HuH-7 (cell line): ENCODE measurements at regions not wholly inside any gene's neighbourhood (a gene's known extent, or its start where the extent isn't known, plus 50 kb on each side); places are given as distances from the start of the nearest gene placed in this dataset.
"Not testable (repeated sequence)": the region's sequence is repeated elsewhere in the genome, so short reads cannot be mapped to it uniquely, and the experiment has no call there.

Experiments used
- DNase-seq: peaks from one replicate; pipeline ENCODE4 v3.0.0; 2011; ENCODE audit warnings: low spot score

GRCh38 chr19:27884376-27884775 is 1328.6 kb downstream of the UQCRFS1 start:
- DNase-seq = no peak

DNA sequence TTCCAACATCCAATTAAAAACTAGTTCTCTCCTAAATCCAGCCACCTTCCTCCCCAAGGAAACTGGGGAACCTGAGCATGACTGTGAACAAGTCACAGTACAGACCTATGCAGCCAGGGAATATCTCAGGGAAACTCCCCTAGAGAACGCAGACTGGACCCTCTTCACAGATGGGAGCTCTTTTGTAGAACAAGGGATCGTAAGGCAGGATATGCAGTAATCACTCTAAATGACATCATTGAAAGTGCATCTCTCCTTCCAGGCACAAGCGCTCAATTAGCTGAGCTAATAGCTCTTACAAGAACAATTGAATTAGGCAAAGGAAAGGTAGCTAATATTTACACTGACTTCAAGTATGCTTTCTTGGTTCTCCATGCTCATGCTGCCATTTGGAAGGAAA is 1331.7 kb downstream of the UQCRFS1 start:
- no peak for DNase-seq

DNA sequence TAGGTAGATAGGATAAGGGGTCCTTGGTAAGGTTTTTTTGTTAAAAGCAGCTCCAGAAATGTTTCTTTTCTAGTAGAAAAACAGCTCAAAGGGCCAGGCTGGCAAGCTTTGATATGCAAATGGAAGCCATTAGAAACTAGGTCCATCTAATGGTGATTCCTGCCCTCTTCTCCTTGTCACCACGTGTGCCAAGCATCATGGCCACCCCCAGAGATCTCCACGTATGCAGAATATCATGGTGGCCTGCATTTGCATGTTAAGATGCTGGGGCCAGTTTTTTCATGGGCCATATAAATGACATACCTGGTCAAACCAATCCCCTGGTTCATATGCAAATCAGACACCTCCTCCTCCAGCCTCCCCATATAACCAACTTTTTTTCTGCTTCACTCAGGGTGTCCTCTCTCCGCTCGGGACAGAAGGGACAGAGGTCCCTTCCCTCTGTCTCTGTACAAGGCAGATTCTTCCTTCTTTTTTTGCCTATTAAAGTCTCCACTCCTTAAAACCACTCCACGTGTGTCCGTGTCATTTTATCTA is 1335.9 kb downstream of the UQCRFS1 start:
- DNase-seq = no peak

DNA sequence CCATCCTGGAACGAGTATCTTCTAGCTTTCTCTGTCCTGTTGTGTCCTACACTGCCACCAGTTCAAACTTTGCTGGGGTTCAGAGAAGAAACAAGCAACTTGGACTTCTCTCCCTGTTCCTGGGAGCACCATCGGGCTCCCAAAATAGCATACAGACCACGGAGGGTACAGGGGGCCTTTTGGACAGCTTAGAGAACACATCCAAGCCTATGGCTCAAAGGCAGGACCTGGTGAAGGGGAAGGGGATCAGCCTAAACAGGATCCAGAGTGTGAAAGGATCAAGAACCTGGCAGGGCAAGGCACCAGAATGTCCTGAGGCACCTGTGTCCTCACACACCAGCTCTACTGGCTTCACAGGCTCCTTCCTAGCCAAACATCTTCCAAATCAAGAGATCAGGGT is 1336.5 kb downstream of the UQCRFS1 start:
- no peak for DNase-seq

- no peak for DNase-seq
Observed at GRCh38 chr19:27872370-27872769, 1340.6 kb downstream of the UQCRFS1 start.

DNA sequence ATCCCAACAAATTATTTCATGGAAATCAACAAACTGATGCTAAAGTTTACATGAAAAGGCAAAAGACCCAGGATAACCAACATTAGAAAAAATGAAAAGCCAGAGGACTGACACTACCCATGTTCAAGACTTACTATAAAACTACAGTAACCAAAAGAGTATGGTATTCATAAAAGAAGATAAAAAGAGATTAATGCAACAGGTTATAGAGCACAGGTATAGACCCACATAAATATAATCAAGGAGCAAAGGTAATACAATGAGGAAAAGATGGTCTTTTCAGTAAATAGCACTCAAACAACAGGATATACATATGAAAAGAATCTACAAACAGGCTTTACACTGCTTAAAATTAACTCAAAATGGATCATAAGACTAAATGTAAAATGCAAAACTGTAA is 1342.7 kb downstream of the UQCRFS1 start:
- no peak for DNase-seq

- no peak for DNase-seq
Observed at GRCh38 chr19:27868007-27868406, 1344.9 kb downstream of the UQCRFS1 start.

GRCh38 chr19:27865927-27866777 is 1346.8 kb downstream of the UQCRFS1 start:
- no peak for DNase-seq

DNA sequence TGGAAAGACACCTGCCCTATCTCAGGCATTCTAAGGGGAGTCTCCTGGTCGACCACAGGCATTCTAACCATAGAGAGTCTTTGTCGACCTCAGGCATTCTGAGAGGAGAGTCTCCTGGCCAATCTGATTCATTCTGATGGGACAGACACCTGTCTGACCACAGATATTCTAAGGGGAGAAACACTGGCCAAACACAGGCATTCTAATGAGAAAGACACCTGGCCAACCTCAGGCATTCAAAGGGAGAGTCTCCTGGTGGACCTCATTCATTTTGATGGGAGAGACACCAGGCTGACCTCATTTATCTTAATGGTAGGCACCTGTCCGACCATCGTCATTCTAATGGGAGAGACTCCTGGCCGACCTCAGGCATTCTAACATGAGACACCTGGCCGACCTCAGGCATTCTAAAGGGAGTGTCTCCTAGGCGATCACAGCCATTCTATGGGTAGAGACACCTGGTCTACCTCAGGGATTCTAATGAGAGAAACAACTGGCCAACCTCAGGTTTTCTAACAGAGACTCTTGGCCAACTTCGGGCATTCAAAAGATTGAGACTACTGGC is 1351.5 kb downstream of the UQCRFS1 start:
- DNase-seq = no peak

- DNase-seq = no peak
Observed at GRCh38 chr19:27860309-27860934, 1352.5 kb downstream of the UQCRFS1 start.

GRCh38 chr19:27859689-27860088 is 1353.3 kb downstream of the UQCRFS1 start:
- no peak for DNase-seq

GRCh38 chr19:27858981-27859581 is 1353.9 kb downstream of the UQCRFS1 start:
- no peak for DNase-seq

DNA sequence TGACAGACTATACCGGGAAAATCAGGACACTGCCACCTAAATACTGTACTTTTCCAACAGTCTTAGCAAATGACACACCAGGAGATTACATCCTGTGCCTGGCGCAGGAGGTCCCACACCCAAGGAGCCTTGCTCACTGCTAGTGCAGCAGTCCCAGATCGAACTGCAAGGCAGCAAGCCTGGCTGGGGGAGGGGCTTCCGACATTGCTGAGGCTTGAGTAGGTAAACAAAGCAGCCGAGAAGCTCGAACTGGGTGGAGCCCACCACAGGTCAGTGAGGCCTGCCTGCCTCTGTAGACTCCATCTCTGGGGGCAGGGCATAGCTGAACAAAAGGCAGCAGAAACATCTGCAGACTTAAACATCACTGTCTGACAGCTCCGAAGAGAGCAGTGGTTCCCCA is 1360.0 kb downstream of the UQCRFS1 start:
- not testable (repeated sequence) for DNase-seq

DNA sequence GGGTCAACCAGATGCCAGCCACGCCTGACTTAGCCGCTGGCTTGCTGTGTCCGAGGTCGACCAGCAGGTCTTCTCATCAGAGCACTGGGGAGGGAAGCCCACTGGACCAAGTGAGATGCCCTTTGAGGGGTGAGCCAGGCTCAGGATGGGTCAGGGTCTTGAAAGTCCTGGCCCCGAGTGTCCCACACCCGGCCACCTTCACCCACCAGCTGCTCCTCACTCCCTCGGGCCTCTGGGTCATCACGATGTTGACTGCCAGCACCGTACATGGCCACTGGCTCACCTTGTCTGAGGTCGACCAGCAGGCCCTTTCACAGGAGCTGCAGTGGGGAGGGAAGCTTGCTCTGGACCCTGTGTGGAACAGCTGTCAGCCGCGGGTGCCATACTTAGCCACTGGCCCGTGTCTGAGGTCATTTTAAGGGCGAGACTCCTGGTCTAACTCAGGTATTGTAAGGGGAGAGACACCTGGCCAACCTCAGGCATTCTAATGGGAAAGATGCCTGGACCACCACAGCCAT is 1361.3 kb downstream of the UQCRFS1 start:
- DNase-seq = no peak

GRCh38 chr19:27851002-27851481 is 1361.9 kb downstream of the UQCRFS1 start:
- no peak for DNase-seq

DNA sequence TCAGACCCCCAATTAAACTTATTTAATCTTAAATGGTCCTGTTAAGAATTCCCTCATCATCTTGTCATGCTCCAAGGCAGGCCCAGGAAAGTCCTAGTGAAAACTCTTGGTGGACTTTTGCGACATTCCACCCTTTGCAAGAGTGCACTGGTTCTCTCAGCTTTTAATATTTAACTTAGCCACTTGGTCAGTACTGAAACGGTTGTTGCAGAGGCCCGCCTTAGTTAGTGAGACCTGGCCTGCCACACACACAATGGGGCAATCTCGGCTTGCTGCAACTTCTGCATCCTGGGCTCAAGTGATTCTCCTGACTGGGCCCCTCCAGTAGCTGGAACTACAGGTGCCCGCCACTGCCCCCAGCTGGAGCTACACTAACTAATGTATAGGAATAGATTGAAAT is 1366.0 kb downstream of the UQCRFS1 start:
- DNase-seq = no peak

DNA sequence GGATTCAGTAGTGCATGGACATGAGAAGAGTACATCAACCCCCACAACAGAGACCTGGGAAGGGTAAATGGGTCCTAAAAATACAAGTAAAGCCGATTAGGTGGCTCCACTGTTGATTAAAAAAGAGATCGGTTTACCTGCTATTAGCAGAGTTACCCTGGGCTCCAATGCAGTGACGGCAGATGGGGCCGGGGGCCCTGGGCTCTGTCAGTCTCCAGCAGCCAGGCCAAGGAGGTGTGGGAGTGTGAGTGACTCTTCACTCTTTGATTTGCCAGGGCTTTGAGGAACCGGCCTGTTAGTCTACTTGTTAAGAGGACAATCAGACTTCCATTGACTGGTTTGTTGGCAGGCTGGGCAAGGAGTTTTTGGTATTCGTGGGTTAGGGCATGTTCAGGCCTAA is 1368.7 kb downstream of the UQCRFS1 start:
- no peak for DNase-seq

DNA sequence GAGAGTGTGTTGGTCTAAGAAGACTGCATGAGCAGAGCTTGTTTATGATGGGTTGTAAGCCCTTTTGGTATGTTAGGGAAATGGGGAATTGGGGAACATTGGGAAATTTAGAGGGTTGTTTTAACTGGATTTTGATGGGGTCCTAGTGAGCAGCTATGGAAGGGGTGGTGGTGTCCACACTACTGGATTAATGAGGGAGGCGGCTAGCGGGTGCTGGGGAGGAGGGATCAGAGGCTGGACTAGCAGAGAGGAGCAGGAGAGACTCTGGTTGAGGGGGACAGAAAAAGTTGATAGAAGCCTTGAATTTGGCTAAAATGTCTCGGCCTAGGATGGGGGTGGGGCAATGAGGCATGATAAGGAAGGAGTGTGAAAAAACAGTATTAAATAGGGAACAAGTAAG is 1369.1 kb downstream of the UQCRFS1 start:
- no peak for DNase-seq

- DNase-seq = no peak
Observed at GRCh38 chr19:27833031-27833430, 1379.9 kb downstream of the UQCRFS1 start.

GRCh38 chr19:27828829-27829228 is 1384.1 kb downstream of the UQCRFS1 start:
- DNase-seq = no peak

DNA sequence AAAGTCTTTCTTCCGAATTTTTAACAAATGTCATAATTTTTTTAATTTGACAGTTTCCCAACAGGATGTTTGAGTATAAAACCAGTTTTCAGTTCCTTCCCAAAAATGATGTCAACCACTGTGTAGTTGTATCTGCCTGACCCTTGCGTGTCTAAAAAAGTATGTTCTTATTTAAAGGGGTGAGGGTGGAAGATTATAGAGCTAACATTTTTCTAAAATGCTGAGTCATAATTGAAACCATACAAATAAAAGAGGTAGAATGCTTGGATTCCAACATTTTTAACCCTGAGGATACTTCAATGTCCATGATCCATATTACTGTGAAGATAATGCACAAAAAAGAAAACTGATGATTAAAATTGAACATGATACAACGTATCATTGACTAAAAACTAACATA is 1388.8 kb downstream of the UQCRFS1 start:
- DNase-seq = no peak

GRCh38 chr19:27822336-27822735 is 1390.6 kb downstream of the UQCRFS1 start:
- DNase-seq = no peak
